ENCODE measurements at regions not wholly inside any gene's neighbourhood (a gene's known extent, or its start where the extent isn't known, plus 50 kb on each side); places are given as distances from the start of the nearest gene placed in this dataset.

DNA sequence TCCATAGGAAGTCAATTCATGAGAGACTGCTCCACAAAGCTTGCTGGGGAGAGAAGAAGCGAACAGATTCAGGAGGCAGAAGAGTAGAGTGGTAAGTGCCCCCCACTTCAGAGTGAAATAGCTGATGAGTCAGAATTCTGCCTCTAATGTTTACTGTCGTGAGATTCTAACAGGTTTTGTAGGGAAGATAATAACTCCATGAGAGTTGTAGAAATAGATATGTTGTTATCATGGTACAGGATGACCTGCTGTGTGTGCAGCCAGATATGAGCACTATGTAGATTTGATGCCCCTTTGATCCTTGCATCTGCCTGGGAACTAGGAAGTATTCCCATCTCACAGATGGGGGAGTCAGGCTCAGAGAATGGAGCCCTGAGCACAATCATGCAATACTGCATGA lies 502.4 kb upstream of the CDH11 start:
- Histone ChIP-seq H2BK5ac (ENCODE audit: low read depth, low read length, poor library complexity, severe bottlenecking) (no peak overlapping the region), H3K36me3 (ENCODE audit: control insufficient read depth, insufficient read depth, low read length) (no peaks in the 10 kb centered on the region), H3K14ac (replicated peaks; ENCODE audit: low read depth, low read length) (no peak overlapping the region), H2BK20ac (ENCODE audit: low read depth, low read length) (no peak overlapping the region), H3K9ac (ENCODE audit: low read depth, low read length) (no peak overlapping the region), H3K4me1 (ENCODE audit: control insufficient read depth, insufficient read depth, low read length) (peaks cover 4% of the 10 kb centered on the region; the same call in 1 of the 2 replicates), H2AK9ac (replicated peaks; ENCODE audit: low read depth, low read length, poor library complexity) (no peak overlapping the region), H3K27ac (ENCODE audit: insufficient read depth, low read length) (no peak overlapping the region), H3K9me1 (ENCODE audit: insufficient read depth, low read length) (no peaks in the 10 kb centered on the region; the same call in 1 of the 2 replicates), H3K23ac (ENCODE audit: low read depth, low read length) (no peak overlapping the region), H2BK120ac (ENCODE audit: low read depth, low read length) (no peak overlapping the region), H2AK5ac (ENCODE audit: low read depth, low read length) (no peak overlapping the region), H4K8ac (ENCODE audit: low read depth in 2 of 2, low read length in 2 of 2) (no peak overlapping the region), H2AFZ (replicated peaks; ENCODE audit: low read length, poor library complexity) (no peak overlapping the region), H4K91ac (ENCODE audit: insufficient read depth, low read depth, low read length) (no peak overlapping the region), H3K56ac (ENCODE audit: extremely low read depth, insufficient read depth, low read length) (no peak overlapping the region), H3K4me2 (ENCODE audit: low read depth, low read length) (no peak overlapping the region), H3K18ac (ENCODE audit: low read depth, low read length) (no peak overlapping the region), H4K20me1 (ENCODE audit: insufficient read depth, low read length) (no peaks in the 10 kb centered on the region), H2BK15ac (ENCODE audit: low read depth, low read length) (no peak overlapping the region), H3K79me1 (ENCODE audit: low read depth in 1 of 2, low read length in 2 of 2) (no peaks in the 10 kb centered on the region), H3K27me3 (ENCODE audit: control insufficient read depth, insufficient read depth, low read length) (peaks cover 5% of the 10 kb centered on the region), H3K4ac (ENCODE audit: low read depth, low read length) (no peak overlapping the region), H4K5ac (ENCODE audit: low read depth, low read length) (no peak overlapping the region), H3K4me3 (ENCODE audit: insufficient read depth, low read depth, low read length) (no peak overlapping the region), H3K9me3 (ENCODE audit: control insufficient read depth, insufficient read depth, low read length) (no peaks in the 10 kb centered on the region)
- no peak for ATAC-seq (ENCODE audit: low read depth)
- TF ChIP-seq CTCF (conservative IDR thresholded peaks at IDR 0.05; ENCODE audit: low read depth, low read length) = no peak
- no peak for TF ChIP-seq POLR2A (IDR thresholded peaks at IDR 0.05; ENCODE audit: low read depth, low read length)
- no peak for TF ChIP-seq CEBPB (IDR thresholded peaks at IDR 0.05; ENCODE audit: low read depth, low read length)
- no peak for TF ChIP-seq RCOR1 (IDR thresholded peaks at IDR 0.05; ENCODE audit: insufficient replicate concordance, low read length)
- no peak for TF ChIP-seq CHD1 (IDR thresholded peaks at IDR 0.05; ENCODE audit: low read depth, low read length)
- in situ Hi-C loops (cut with MboI; ENCODE audit: low sequenced_read_pairs) (no loop called here), intact Hi-C loops (cut with micrococcal nuclease) (no loop called here), dilution Hi-C loops (cut with HindIII; ENCODE audit: low sequenced_read_pairs, unreplicated experiment) (no loop called here)
- no TSS peak for BruUV-seq (replicated peaks)
- no peak for DNase-seq
- ChIA-PET POLR2A (ENCODE audit: unreplicated experiment) (no interaction called here), CTCF (interaction anchor here (0.9 kb wide), 1 partner anchor 16 kb away, joined by 3 read pairs; no protein-coding TSS in a partner anchor)
- 60% methylated on average over 1 of the region's 2 CpGs; no CpG with 5 or more reads in 1 of the 2 experiments for WGBS, 2 experiments (ENCODE audit: extremely low coverage in 2 of 2, insufficient read length in 1 of 2)
